OCI-LY1 (cell line): ENCODE measurements at regions not wholly inside any gene's neighbourhood (a gene's known extent, or its start where the extent isn't known, plus 50 kb on each side); places are given as distances from the start of the nearest gene placed in this dataset.

Experiments used
- H2AFZ ChIP-seq: fragments of 200-600 bp; sonication (generic), shearing (Covaris generic); 2 replicates; pipeline ENCODE4 v1.6.0; 2014; ENCODE audit warnings: antibody characterized with exemption, mild to moderate bottlenecking, low read length
- H3F3A ChIP-seq: fragments of 200-600 bp; sonication (generic), shearing (Covaris generic); 2 replicates; pipeline ENCODE4 v1.6.0; 2014; ENCODE audit warnings: mild to moderate bottlenecking, antibody characterized with exemption, low read length, moderate library complexity; ENCODE audit not compliant: insufficient read depth
- H3K27ac ChIP-seq: fragments of 200-600 bp; sonication (generic); 2 replicates; pipeline ENCODE4 v1.5.1; 2014; ENCODE audit warnings: low read length, mixed run types, mild to moderate bottlenecking, low read depth; ENCODE audit not compliant: poor library complexity, severe bottlenecking
- H3K27me3 ChIP-seq: fragments of 200-600 bp; sonication (generic); 2 replicates; pipeline ENCODE4 v1.6.0; 2014; ENCODE audit warnings: antibody characterized with exemption, mild to moderate bottlenecking, low read length, moderate library complexity; ENCODE audit not compliant: insufficient read depth
- H3K36me3 ChIP-seq: fragments of 200-600 bp; sonication (generic); 2 replicates; pipeline ENCODE4 v1.6.1; 2014; ENCODE audit warnings: mild to moderate bottlenecking, antibody characterized with exemption, low read length, moderate library complexity, mixed read lengths; ENCODE audit not compliant: insufficient read depth
- H3K4me1 ChIP-seq: fragments of 200-600 bp; sonication (generic); 2 replicates; pipeline ENCODE4 v1.5.1; 2014; ENCODE audit warnings: mild to moderate bottlenecking, low read length, moderate library complexity; ENCODE audit not compliant: insufficient read depth, severe bottlenecking
- H3K4me2 ChIP-seq: fragments of 200-600 bp; sonication (generic), shearing (Covaris generic); 2 replicates; pipeline ENCODE4 v1.6.1; 2014; ENCODE audit warnings: low read length
- H3K4me3 ChIP-seq: fragments of 200-600 bp; sonication (generic); 2 replicates; pipeline ENCODE4 v1.5.1; 2014; ENCODE audit warnings: low read length, low read depth, mild to moderate bottlenecking, mixed read lengths; ENCODE audit not compliant: poor library complexity, severe bottlenecking
- H3K79me2 ChIP-seq: fragments of 200-600 bp; shearing (Covaris generic); 2 replicates; pipeline ENCODE4 v1.6.1; 2016; ENCODE audit warnings: mixed run types, low read length, mixed read lengths; ENCODE audit not compliant: insufficient read depth
- H3K9ac ChIP-seq: fragments of 200-600 bp; sonication (generic), shearing (Covaris generic); 2 replicates; pipeline ENCODE4 v1.6.1; 2014; ENCODE audit warnings: mild to moderate bottlenecking, low read length, mixed read lengths
- H3K9me2 ChIP-seq: fragments of 200-600 bp; sonication (generic), shearing (Covaris generic); 2 replicates; pipeline ENCODE4 v1.6.1; 2014; ENCODE audit warnings: low read depth, mild to moderate bottlenecking, low read length, mixed read lengths
- H3K9me3 ChIP-seq: fragments of 200-600 bp; shearing (Covaris generic); 2 replicates; pipeline ENCODE4 v1.6.1; 2014; ENCODE audit warnings: low read length, mixed read lengths
- H4K20me1 ChIP-seq: fragments of 200-600 bp; sonication (generic), shearing (Covaris generic); 2 replicates; pipeline ENCODE4 v1.6.0; 2016; ENCODE audit warnings: mild to moderate bottlenecking, low read length; ENCODE audit not compliant: insufficient read depth
- CTCF ChIP-seq: fragments of 200-600 bp; sonication (generic), shearing (Covaris generic); IDR thresholded peaks from 2 replicates; pipeline ENCODE4 v1.5.1; 2017; ENCODE audit warnings: mild to moderate bottlenecking, antibody characterized with exemption, low read length, moderate library complexity, mixed read lengths
- EZH2 ChIP-seq: fragments of 200-600 bp; sonication (generic), shearing (Covaris generic); IDR thresholded peaks from 2 replicates; pipeline ENCODE4 v1.8.0; 2017; ENCODE audit warnings: borderline replicate concordance, mixed run types, mild to moderate bottlenecking, antibody characterized with exemption, low read length, moderate library complexity, mixed read lengths

DNA sequence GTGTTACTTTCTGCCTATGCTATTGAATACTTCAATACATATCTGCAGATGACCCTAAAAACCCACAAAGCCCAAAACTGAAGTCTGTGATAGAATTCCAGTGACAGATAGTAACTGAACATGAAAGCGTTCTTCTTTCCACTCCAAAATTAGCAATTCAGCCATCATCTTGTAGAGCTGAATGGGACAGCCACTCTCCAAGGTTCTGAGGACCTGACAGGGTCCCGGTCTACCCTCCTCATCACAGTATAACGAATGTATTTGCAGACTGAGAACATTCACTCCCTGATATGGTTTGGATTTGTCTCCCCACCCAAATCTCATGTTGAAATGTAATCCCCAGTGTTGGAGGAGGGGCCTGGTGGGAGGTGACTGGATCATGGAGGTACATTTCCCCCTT is 189.5 kb downstream of the MTCL1 start:
- Histone ChIP-seq H3K79me2 (no peaks in the 10 kb centered on the region), H3K36me3 (no peaks in the 10 kb centered on the region), H4K20me1 (no peaks in the 10 kb centered on the region), H3K4me2 (no peak overlapping the region), H3K27ac (no peak overlapping the region), H3F3A (no peaks in the 10 kb centered on the region), H3K9me3 (no peaks in the 10 kb centered on the region), H3K27me3 (no peaks in the 10 kb centered on the region; the same call in 1 of the 2 replicates), H3K9ac (no peak overlapping the region), H3K9me2 (no peaks in the 10 kb centered on the region), H2AFZ (no peak overlapping the region), H3K4me3 (no peak overlapping the region), H3K4me1 (no peaks in the 10 kb centered on the region)
- TF ChIP-seq EZH2 = no peak
- no peak for TF ChIP-seq CTCF

DNA sequence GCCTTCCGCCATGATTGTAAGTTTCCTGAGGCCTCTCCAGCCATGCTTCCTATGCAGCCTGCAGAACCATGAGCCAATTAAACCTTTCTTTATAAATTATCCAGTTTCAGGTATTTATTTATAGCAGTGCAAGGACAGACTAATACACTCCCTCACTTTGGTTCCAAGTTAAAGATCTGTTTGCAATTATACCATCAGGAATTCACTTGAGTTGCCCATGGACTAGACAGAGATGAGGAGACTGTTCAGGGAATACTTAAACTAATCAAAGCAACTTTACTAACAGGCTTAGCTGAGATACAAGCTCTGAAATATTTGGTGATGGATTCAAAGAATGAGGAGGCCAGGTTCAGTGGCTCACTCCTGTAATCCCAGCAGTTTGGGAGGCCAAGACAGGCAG is 190.0 kb downstream of the MTCL1 start:
- Histone ChIP-seq H3K4me2 (no peak overlapping the region), H2AFZ (no peak overlapping the region), H3F3A (no peaks in the 10 kb centered on the region), H3K36me3 (no peaks in the 10 kb centered on the region), H3K4me3 (no peak overlapping the region), H3K9ac (no peak overlapping the region), H3K9me3 (no peaks in the 10 kb centered on the region), H3K4me1 (no peaks in the 10 kb centered on the region), H3K27ac (no peak overlapping the region), H3K27me3 (no peaks in the 10 kb centered on the region), H3K79me2 (no peaks in the 10 kb centered on the region), H3K9me2 (no peaks in the 10 kb centered on the region), H4K20me1 (no peaks in the 10 kb centered on the region)
- TF ChIP-seq CTCF = no peak
- TF ChIP-seq EZH2 = no peak

GRCh38 chr18:8895987-8896619 is 190.7 kb downstream of the MTCL1 start:
- no peaks in the 10 kb centered on the region for H3K79me2 ChIP-seq
- no peaks in the 10 kb centered on the region for H3K4me1 ChIP-seq
- no peak overlapping the region for H2AFZ ChIP-seq
- H4K20me1 ChIP-seq = no peaks in the 10 kb centered on the region
- H3F3A ChIP-seq = no peaks in the 10 kb centered on the region
- no peak overlapping the region for H3K27ac ChIP-seq
- H3K9me2 ChIP-seq = no peaks in the 10 kb centered on the region
- H3K9ac ChIP-seq = no peak overlapping the region
- no peak overlapping the region for H3K4me2 ChIP-seq
- TF ChIP-seq CTCF (no peak), EZH2 (no peak)
- H3K27me3 ChIP-seq = no peaks in the 10 kb centered on the region
- H3K9me3 ChIP-seq = no peaks in the 10 kb centered on the region
- no peak overlapping the region for H3K4me3 ChIP-seq
- H3K36me3 ChIP-seq = no peaks in the 10 kb centered on the region
